Activated T-cell treated with anti-CD3 and anti-CD28 coated beads, Interleukin-2, amount 50 U/mL, for 72 hours (primary cell): ENCODE measurements at regions not wholly inside any gene's neighbourhood (a gene's known extent, or its start where the extent isn't known, plus 50 kb on each side); places are given as distances from the start of the nearest gene placed in this dataset.
"Not testable (repeated sequence)": the region's sequence is repeated elsewhere in the genome, so short reads cannot be mapped to it uniquely, and the experiment has no call there.

Experiments used
- ATAC-seq, 2 donors: fragments of 150-1000 bp; cut with Tn5 transposase; replicated peaks in 1 of 2; 2 replicates each; pipeline ENCODE4 v1.10.0; 2021; ENCODE audit warnings: moderate library complexity in 2 of 2, mild to moderate bottlenecking in 1 of 2
- DNase-seq, 2 donors: peaks; one replicate each; pipeline ENCODE4 v3.0.0; 2021 to 2022; ENCODE audit warnings: mixed read lengths in 1 of 2
- H3K27ac Mint-ChIP-seq: one replicate; pipeline ENCODE4 v1.8.0; 2022; ENCODE audit warnings: mild to moderate bottlenecking, moderate library complexity, mixed read lengths
- H3K27me3 Mint-ChIP-seq: one replicate; pipeline ENCODE4 v1.8.0; 2022; ENCODE audit warnings: low read depth, mixed read lengths
- H3K36me3 Mint-ChIP-seq, 2 donors: one replicate each; pipeline ENCODE4 v1.8.0; 2022; ENCODE audit warnings: mixed read lengths in 2 of 2, mild to moderate bottlenecking in 1 of 2; ENCODE audit not compliant: insufficient read depth in 2 of 2
- H3K4me1 Mint-ChIP-seq: one replicate; pipeline ENCODE4 v1.8.0; 2022; ENCODE audit warnings: low read depth, mixed read lengths
- H3K4me3 Mint-ChIP-seq, 2 donors: one replicate each; pipeline ENCODE4 v1.8.0; 2022; ENCODE audit warnings: mild to moderate bottlenecking in 2 of 2, mixed read lengths in 2 of 2, moderate library complexity in 2 of 2
- H3K9me3 Mint-ChIP-seq, 2 donors: one replicate each; pipeline ENCODE4 v1.8.0; 2022; ENCODE audit warnings: mixed read lengths in 2 of 2

- ATAC-seq = no peak
- no peak overlapping the region for H3K4me3 Mint-ChIP-seq
- H3K36me3 Mint-ChIP-seq = no peaks in the 10 kb centered on the region
- H3K9me3 Mint-ChIP-seq = no peaks in the 10 kb centered on the region
- DNase-seq = no peak
- no peaks in the 10 kb centered on the region for H3K4me1 Mint-ChIP-seq
- no peaks in the 10 kb centered on the region for H3K27me3 Mint-ChIP-seq
- no peak overlapping the region for H3K27ac Mint-ChIP-seq
Observed at GRCh38 chr13:104634016-104634415, 1567.8 kb upstream of the SLC10A2 start.

- no peaks in the 10 kb centered on the region for H3K36me3 Mint-ChIP-seq
- no peaks in the 10 kb centered on the region for H3K27me3 Mint-ChIP-seq
Observed at GRCh38 chr13:104632736-104633135, 1566.5 kb upstream of the SLC10A2 start.

GRCh38 chr13:104625201-104625600, 1559.0 kb upstream of the SLC10A2 start:
- Mint-ChIP-seq H3K36me3 (no peaks in the 10 kb centered on the region), H3K9me3 (peaks cover 1 to 2% of the 10 kb centered on the region in 2 donors), H3K4me1 (no peaks in the 10 kb centered on the region), H3K27ac (no peak overlapping the region), H3K27me3 (no peaks in the 10 kb centered on the region), H3K4me3 (no peak overlapping the region)
- no peak for DNase-seq
- ATAC-seq = no peak

More at GRCh38 chr13:104632736-104633135, 1566.5 kb upstream of the SLC10A2 start:
- ATAC-seq = no peak
- no peaks in the 10 kb centered on the region for H3K4me1 Mint-ChIP-seq
- no peak overlapping the region for H3K27ac Mint-ChIP-seq
- H3K9me3 Mint-ChIP-seq = no peaks in the 10 kb centered on the region
- DNase-seq = no peak
- H3K4me3 Mint-ChIP-seq = no peak overlapping the region

GRCh38 chr13:104616990-104617389, 1550.8 kb upstream of the SLC10A2 start:
- Mint-ChIP-seq H3K36me3 (no peaks in the 10 kb centered on the region), H3K27me3 (no peaks in the 10 kb centered on the region), H3K4me1 (no peaks in the 10 kb centered on the region), H3K27ac (no peak overlapping the region), H3K4me3 (no peak overlapping the region), H3K9me3 (peaks cover 7 to 8% of the 10 kb centered on the region in 2 donors)
- ATAC-seq = no peak
- DNase-seq = no peak

- no peak for DNase-seq
- no peaks in the 10 kb centered on the region for H3K36me3 Mint-ChIP-seq
- no peak for ATAC-seq
- no peaks in the 10 kb centered on the region for H3K27me3 Mint-ChIP-seq
- H3K4me1 Mint-ChIP-seq = no peaks in the 10 kb centered on the region
- H3K4me3 Mint-ChIP-seq = no peak overlapping the region
- H3K9me3 Mint-ChIP-seq = peaks cover 7 to 8% of the 10 kb centered on the region in 2 donors
- no peak overlapping the region for H3K27ac Mint-ChIP-seq
Observed at GRCh38 chr13:104614361-104615145, 1548.3 kb upstream of the SLC10A2 start.

GRCh38 chr13:104608331-104608730, 1542.1 kb upstream of the SLC10A2 start:
- no peak for ATAC-seq
- no peaks in the 10 kb centered on the region for H3K4me1 Mint-ChIP-seq
- H3K27me3 Mint-ChIP-seq = no peaks in the 10 kb centered on the region

GRCh38 chr13:104605435-104605834, 1539.2 kb upstream of the SLC10A2 start:
- H3K27ac Mint-ChIP-seq, H3K4me1 Mint-ChIP-seq, H3K4me3 Mint-ChIP-seq, DNase-seq, H3K36me3 Mint-ChIP-seq, ATAC-seq, H3K9me3 Mint-ChIP-seq, H3K27me3 Mint-ChIP-seq: not testable (repeated sequence)

More at GRCh38 chr13:104608331-104608730, 1542.1 kb upstream of the SLC10A2 start:
- H3K27ac Mint-ChIP-seq = no peak overlapping the region
- no peak overlapping the region for H3K4me3 Mint-ChIP-seq
- no peaks in the 10 kb centered on the region for H3K36me3 Mint-ChIP-seq
- H3K9me3 Mint-ChIP-seq = no peaks in the 10 kb centered on the region
- no peak for DNase-seq

GRCh38 chr13:104597546-104598180, 1531.4 kb upstream of the SLC10A2 start:
- Mint-ChIP-seq H3K4me3 (no peak overlapping the region), H3K27me3 (peaks cover 5% of the 10 kb centered on the region), H3K4me1 (no peaks in the 10 kb centered on the region), H3K36me3 (no peaks in the 10 kb centered on the region), H3K9me3 (peaks cover 0 to 2% of the 10 kb centered on the region in 2 donors), H3K27ac (no peak overlapping the region)
- DNase-seq (no peak), ATAC-seq (no peak)

- H3K9me3 Mint-ChIP-seq = no peaks in the 10 kb centered on the region
- DNase-seq (no peak), ATAC-seq (no peak)
- H3K4me3 Mint-ChIP-seq = no peak overlapping the region
- H3K36me3 Mint-ChIP-seq = no peaks in the 10 kb centered on the region
- peaks cover 5% of the 10 kb centered on the region for H3K27me3 Mint-ChIP-seq
- no peak overlapping the region for H3K27ac Mint-ChIP-seq
- no peaks in the 10 kb centered on the region for H3K4me1 Mint-ChIP-seq
Observed at GRCh38 chr13:104595511-104595910, 1529.3 kb upstream of the SLC10A2 start.

GRCh38 chr13:104594806-104595205, 1528.6 kb upstream of the SLC10A2 start:
- Mint-ChIP-seq H3K36me3 (no peaks in the 10 kb centered on the region), H3K27me3 (peaks cover 5% of the 10 kb centered on the region), H3K4me1 (no peaks in the 10 kb centered on the region), H3K27ac (no peak overlapping the region), H3K9me3 (no peaks in the 10 kb centered on the region), H3K4me3 (no peak overlapping the region)
- no peak for DNase-seq
- ATAC-seq = no peak

- no peak for ATAC-seq
- no peak overlapping the region for H3K27ac Mint-ChIP-seq
- no peak overlapping the region for H3K4me3 Mint-ChIP-seq
- H3K4me1 Mint-ChIP-seq = no peaks in the 10 kb centered on the region
- DNase-seq = no peak
- no peaks in the 10 kb centered on the region for H3K36me3 Mint-ChIP-seq
- no peaks in the 10 kb centered on the region for H3K9me3 Mint-ChIP-seq
- H3K27me3 Mint-ChIP-seq = peaks cover 5% of the 10 kb centered on the region
Observed at GRCh38 chr13:104593693-104594092, 1527.5 kb upstream of the SLC10A2 start.

GRCh38 chr13:104593251-104593576, 1527.0 kb upstream of the SLC10A2 start:
- DNase-seq (no peak), ATAC-seq (no peak)
- Mint-ChIP-seq H3K9me3 (no peaks in the 10 kb centered on the region), H3K4me1 (no peaks in the 10 kb centered on the region), H3K4me3 (no peak overlapping the region), H3K27me3 (peaks cover 5% of the 10 kb centered on the region), H3K36me3 (no peaks in the 10 kb centered on the region), H3K27ac (no peak overlapping the region)

- no peak for DNase-seq
- no peaks in the 10 kb centered on the region for H3K36me3 Mint-ChIP-seq
- peaks cover 5% of the 10 kb centered on the region for H3K27me3 Mint-ChIP-seq
- no peak for ATAC-seq
- H3K4me3 Mint-ChIP-seq = no peak overlapping the region
- H3K9me3 Mint-ChIP-seq = no peaks in the 10 kb centered on the region
- no peaks in the 10 kb centered on the region for H3K4me1 Mint-ChIP-seq
- no peak overlapping the region for H3K27ac Mint-ChIP-seq
Observed at GRCh38 chr13:104592545-104593250, 1526.5 kb upstream of the SLC10A2 start.
